Effector CD8-positive, alpha-beta T cell (primary cell): ENCODE measurements at regions not wholly inside any gene's neighbourhood (a gene's known extent, or its start where the extent isn't known, plus 50 kb on each side); places are given as distances from the start of the nearest gene placed in this dataset.

Experiments
- DNase-seq: peaks from one replicate; lab custom pipeline; 2025; lab: John Stamatoyannopoulos, UW

GRCh38 chr14:98458702-98459101 is 813.3 kb downstream of the BCL11B start:
- DNase-seq = no peak

DNA sequence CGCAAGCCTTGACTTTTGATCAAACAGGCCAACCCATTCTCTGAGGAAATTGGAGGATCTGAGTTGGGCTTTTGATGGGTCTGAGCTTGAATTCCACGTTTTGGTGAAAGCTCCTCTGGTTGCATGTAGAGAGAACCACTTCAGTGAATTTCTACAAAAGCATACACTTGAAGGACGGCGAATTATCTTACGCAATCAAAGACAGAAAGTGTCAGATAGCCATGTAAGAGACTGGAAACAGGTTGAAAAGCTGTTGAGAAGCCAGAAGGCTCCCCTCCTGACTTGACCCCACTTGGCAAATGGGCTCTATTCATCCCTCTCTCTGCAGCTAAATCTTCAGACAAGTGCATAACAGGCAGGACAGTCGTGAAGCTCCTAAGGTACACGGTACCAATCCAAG is 809.1 kb downstream of the BCL11B start:
- DNase-seq = no peak

GRCh38 chr14:98466807-98467206 is 805.2 kb downstream of the BCL11B start:
- no peak for DNase-seq

- no peak for DNase-seq
Measured at GRCh38 chr14:98470663-98471062, 801.3 kb downstream of the BCL11B start.

- DNase-seq = no peak
Measured at GRCh38 chr14:98474900-98475299, 797.1 kb downstream of the BCL11B start.

- DNase-seq = no peak
Measured at GRCh38 chr14:98477935-98478334, 794.1 kb downstream of the BCL11B start.

DNA sequence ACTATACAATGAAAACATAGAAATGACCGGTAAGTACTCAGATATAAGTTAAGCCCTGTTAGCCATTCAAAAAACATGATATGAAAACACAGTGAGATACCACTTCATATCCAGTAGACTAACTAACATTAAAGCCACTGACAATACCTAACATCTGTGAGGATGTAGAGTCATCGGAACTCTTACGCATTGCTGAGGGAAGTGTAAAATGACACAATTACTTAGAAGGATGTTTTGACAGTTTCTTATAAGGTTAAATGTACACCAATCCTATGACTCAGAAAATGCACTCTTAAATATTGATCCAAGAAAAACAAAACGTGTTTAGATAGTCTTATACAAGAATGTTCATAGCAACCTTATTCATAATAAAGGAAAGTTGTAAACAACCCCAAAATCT is 782.9 kb downstream of the BCL11B start:
- DNase-seq = no peak

DNA sequence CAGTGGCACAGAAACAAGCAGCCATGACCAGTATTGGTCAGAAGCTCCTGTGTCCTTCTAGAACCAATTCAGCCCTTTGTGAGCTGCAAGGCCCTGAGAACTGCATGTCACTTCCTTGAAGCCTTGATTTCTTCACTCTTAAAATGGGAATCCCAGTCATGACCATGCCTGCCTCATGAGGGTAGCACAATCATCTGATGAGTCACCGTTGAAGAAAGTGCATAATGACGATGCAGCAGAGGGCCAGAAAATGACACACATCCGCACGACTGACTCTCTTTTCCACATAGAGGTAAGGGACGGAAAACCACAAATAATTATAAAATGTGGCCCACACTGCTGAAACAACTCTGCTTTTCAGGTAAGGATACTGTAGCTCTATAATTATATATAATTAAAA is 777.4 kb downstream of the BCL11B start:
- no peak for DNase-seq

DNA sequence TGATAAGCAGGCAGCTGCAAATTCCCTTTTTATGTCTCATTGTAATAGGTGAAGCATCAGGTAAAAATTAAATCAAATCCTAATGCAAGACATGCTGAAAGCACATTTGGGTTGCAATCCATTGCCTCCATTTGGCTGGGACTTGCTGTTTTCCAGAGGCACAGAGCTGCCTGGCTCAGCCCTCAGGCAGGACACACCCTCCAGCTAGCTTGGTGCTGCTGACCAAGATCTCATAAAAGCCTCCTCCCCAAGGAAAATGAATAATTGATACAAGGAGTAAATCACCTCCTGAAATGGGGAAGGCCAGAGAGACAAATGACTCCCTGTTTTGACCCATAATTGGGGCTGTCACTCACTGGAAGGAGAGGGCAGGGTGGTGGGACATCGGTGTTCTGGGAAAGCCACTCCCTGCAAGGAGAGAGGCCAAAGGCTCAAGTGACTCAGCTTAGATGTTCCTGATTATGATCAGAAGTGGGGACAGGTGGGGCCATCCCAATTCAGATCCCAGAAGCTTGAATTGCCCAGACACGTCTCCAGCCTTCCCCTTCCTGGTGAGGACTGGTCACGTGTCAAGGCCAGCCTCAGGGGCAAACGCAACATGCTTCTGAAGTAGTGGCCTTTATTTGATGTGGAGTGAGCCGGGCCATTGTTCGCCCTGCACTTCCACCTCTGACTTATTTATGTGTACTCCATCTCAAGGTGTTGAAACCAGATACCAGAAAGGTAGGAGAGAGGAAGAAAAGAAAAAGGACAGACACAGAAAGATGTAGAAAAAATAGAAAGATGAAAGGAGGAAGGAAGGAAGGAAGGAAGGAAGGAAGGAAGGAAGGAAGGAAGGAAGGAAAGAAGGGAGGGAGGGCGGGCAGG is 773.7 kb downstream of the BCL11B start:
- no peak for DNase-seq

GRCh38 chr14:98501335-98501734 is 770.7 kb downstream of the BCL11B start:
- DNase-seq = no peak

GRCh38 chr14:98501836-98502235 is 770.2 kb downstream of the BCL11B start:
- DNase-seq = no peak

- DNase-seq = no peak
Measured at GRCh38 chr14:98503086-98503815, 768.7 kb downstream of the BCL11B start.

DNA sequence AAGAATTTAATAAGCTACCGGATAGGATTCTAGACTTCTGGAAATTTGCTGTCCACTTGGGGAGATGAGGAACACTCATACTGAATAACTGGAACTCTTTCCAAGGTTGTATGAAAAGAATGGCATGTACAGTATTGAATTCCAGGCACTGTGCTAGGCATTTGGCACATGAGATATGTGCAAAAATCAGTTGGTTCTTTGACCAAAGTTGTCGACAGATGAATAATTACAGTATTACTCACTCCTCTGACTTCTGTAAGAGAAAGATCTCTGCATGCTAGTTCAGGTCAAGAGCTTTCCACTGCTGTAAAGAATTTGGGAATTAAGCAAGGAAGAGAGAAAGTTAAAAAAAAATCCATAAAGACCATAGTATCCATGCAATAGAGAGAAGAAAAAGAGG is 764.7 kb downstream of the BCL11B start:
- no peak for DNase-seq

GRCh38 chr14:98510392-98510791 is 761.6 kb downstream of the BCL11B start:
- no peak for DNase-seq

- no peak for DNase-seq
Measured at GRCh38 chr14:98512501-98513251, 759.3 kb downstream of the BCL11B start.

DNA sequence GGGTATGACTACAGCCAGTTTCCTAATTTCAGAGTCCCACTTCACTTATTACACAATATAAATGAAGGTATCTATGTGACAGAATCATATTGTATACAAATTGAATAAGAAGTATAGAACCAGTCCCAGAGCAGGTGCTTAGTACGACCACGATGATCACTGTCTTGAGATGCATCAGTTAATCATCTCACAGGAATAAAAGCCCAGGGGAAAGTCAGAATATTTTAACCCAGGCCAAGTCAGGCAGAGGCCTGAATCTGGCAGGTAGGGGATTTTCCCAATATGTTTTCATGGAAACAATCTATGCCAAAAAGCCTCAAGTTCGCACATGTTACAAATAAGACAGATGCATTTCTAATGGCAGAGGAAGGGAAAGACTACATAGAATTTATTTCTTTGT is 758.4 kb downstream of the BCL11B start:
- no peak for DNase-seq

GRCh38 chr14:98514016-98514415 is 758.0 kb downstream of the BCL11B start:
- DNase-seq = no peak

DNA sequence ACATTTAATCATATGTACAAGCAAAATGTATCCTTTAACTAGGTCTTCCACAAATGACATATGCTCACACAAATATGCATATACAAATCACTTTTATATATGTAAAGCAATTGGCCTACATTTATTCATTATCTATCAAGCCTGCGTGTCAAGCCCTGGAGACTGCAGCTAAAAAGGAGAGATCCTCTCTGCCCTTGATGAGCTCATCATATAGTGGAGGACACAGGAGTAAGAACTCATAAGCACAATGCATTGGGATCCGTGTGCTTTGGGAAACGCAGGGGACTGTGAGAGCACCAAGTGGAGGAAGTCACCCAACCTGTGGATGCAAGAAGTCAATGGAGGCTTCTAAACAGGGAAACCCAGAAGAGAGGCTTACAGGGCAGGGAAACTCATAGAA is 735.7 kb downstream of the BCL11B start:
- DNase-seq = no peak

DNA sequence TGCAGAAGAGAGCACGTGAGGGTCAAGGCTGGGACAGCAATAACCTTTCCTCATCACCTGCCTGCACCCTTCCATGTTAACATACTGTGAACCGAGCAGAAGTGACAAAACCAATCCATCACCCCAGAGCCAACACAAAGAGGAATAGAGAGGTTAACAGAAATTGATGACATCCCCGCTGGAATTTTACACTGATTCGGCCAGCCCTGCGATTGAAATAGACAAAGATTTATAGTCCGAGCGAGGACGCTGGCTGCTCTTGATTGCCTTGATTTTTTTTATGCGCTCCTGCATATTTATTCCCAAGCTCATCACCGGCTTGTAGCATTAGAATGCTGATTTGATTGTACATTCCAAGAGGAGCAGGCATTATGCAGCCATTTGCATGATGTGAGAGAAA is 729.7 kb downstream of the BCL11B start:
- DNase-seq = no peak

- DNase-seq = no peak
Measured at GRCh38 chr14:98543074-98543473, 728.9 kb downstream of the BCL11B start.

DNA sequence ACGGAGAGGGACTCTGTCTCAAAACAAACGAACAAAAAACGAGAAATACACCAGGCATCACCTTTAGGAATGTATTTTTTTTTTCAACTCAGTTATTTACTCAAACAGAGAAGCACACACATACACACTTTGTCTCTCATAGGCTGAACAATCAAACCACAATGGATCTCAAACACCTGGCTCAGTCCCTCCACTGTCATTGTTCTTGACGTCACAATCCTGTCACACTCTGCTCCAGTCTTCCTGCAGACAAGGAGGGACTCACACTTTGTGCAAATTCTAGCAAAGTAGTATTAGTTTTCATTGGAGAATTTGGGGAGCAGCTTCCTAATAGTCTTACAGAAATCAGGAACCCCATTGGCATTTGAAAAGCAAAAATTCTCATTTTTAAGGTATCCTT is 727.8 kb downstream of the BCL11B start:
- DNase-seq = no peak

DNA sequence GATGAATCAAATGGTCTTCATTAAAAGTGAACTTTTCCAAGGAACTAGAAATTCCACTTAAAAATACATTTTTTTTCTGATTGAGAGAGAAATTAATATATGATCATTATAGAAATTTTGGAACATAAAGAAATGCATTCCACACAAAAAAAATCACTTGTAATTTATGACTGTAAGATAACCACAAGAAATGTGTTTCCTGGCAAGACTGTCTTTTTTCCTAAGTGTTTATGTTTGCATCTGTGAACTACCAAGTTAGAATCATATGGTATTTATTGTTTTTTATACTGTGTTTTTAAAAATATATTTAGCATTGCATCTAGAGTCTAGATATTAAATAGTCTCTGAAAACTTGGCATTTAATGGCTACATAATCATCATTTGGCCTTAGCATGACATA is 726.8 kb downstream of the BCL11B start:
- DNase-seq = no peak
